HepG2 (cell line): ENCODE measurements at regions not wholly inside any gene's neighbourhood (a gene's known extent, or its start where the extent isn't known, plus 50 kb on each side); places are given as distances from the start of the nearest gene placed in this dataset.

Experiments used
- HOMEZ ChIP-seq: IDR thresholded peaks from 2 replicates; pipeline ENCODE4 v1.6.1; 2016; ENCODE audit warnings: low read depth
- HOXD1 ChIP-seq: sonication (generic); formaldehyde crosslinking; IDR thresholded peaks from 2 replicates; pipeline ENCODE4 v1.5.0; 2020; ENCODE audit warnings: missing genetic modification reagents
- KIAA2018 ChIP-seq: sonication (generic); formaldehyde crosslinking; IDR thresholded peaks from 2 replicates; pipeline ENCODE4 v1.5.0; 2020; ENCODE audit warnings: mild to moderate bottlenecking, missing genetic modification reagents, borderline replicate concordance
- NFIB ChIP-seq: sonication (generic); formaldehyde crosslinking; IDR thresholded peaks from 2 replicates; pipeline ENCODE4 v1.9.0; 2021; ENCODE audit warnings: missing genetic modification reagents, mild to moderate bottlenecking, borderline replicate concordance
- NFRKB ChIP-seq: fragments of 450-650 bp; IDR thresholded peaks from 2 replicates; pipeline ENCODE4 v1.6.1; 2017
- NR2C2 ChIP-seq: sonication (generic); formaldehyde crosslinking; IDR thresholded peaks from 2 replicates; pipeline ENCODE4 v1.4.0; 2020; ENCODE audit warnings: missing genetic modification reagents, mild to moderate bottlenecking, moderate library complexity, borderline replicate concordance
- RAD21 ChIP-seq: fragments of 450-650 bp; formaldehyde crosslinking; IDR thresholded peaks from 2 replicates; pipeline ENCODE4 v1.5.0; 2020; ENCODE audit warnings: mild to moderate bottlenecking
- TEAD2 ChIP-seq: sonication (generic); formaldehyde crosslinking; IDR thresholded peaks from 2 replicates; pipeline ENCODE4 v1.9.0; 2021; ENCODE audit warnings: missing genetic modification reagents
- ZFX ChIP-seq: sonication (generic); formaldehyde crosslinking; IDR thresholded peaks from 2 replicates; pipeline ENCODE4 v1.4.0; 2020; ENCODE audit warnings: mild to moderate bottlenecking, low read depth, missing genetic modification reagents, moderate library complexity
- ZHX1 ChIP-seq: sonication (generic); formaldehyde crosslinking; IDR thresholded peaks from 2 replicates; pipeline ENCODE4 v1.8.1; 2022; ENCODE audit warnings: low read depth, mild to moderate bottlenecking, missing genetic modification reagents
- ZNF597 ChIP-seq: sonication (generic); formaldehyde crosslinking; IDR thresholded peaks from 2 replicates; pipeline ENCODE4 v1.5.0; 2020; ENCODE audit warnings: missing genetic modification reagents

- TF ChIP-seq NR2C2: peak; percentile 87
- no peak for TF ChIP-seq TEAD2 (CRISPR knock-in tag)
- no peak for TF ChIP-seq ZNF597 (CRISPR knock-in tag)
- TF ChIP-seq HOMEZ (CRISPR knock-in tag): peak; percentile 81
- TF ChIP-seq NFRKB: no peak
- peak; percentile 86; the same call in 1 of the 2 replicates for TF ChIP-seq HOXD1
- TF ChIP-seq KIAA2018 (CRISPR knock-in tag): no peak
- peak; percentile 98 for TF ChIP-seq ZFX (CRISPR knock-in tag)
- peak; percentile 22; the same call in 1 of the 2 replicates for TF ChIP-seq ZHX1
- no peak for TF ChIP-seq NFIB
- peak; percentile 100 for TF ChIP-seq RAD21
These were observed 182.6 kb upstream of the HAAO start (continued) for GRCh38 chr2:42974721-42975717.
